Lung (tissue), 11 donors: ENCODE measurements at regions not wholly inside any gene's neighbourhood (a gene's known extent, or its start where the extent isn't known, plus 50 kb on each side); places are given as distances from the start of the nearest gene placed in this dataset.

Experiments used
- ATAC-seq: fragments of 200-7000 bp; cut with Tn5 transposase; one replicate; pipeline ENCODE4 v1.9.1; 2020; ENCODE audit warnings: moderate number of reproducible peaks; ENCODE audit not compliant: insufficient read depth, low FRiP score
- DNase-seq, 3 donors: peaks; one replicate each; pipeline ENCODE4 v3.0.0-alpha.2; 2013 to 2017
- H3K27ac ChIP-seq, 2 donors: one replicate each; pipeline ENCODE4 v1.5.1; 2013; ENCODE audit warnings: mild to moderate bottlenecking in 2 of 2, moderate library complexity in 2 of 2, control low read depth in 1 of 2, inconsistent platforms in 1 of 2, low read depth in 1 of 2, low read length in 1 of 2
- H3K27me3 ChIP-seq, 3 donors: one replicate each; pipeline ENCODE4 v1.5.1; 2013; ENCODE audit warnings: low read length in 2 of 3; ENCODE audit not compliant: control insufficient read depth in 3 of 3, insufficient read depth in 3 of 3
- H3K36me3 ChIP-seq, 4 donors: one replicate each; pipeline ENCODE4 v1.5.1; 2013; ENCODE audit warnings: low read length in 4 of 4, mild to moderate bottlenecking in 1 of 4, moderate library complexity in 1 of 4; ENCODE audit not compliant: control insufficient read depth in 4 of 4, insufficient read depth in 4 of 4
- H3K4me1 ChIP-seq, 5 donors: one replicate each; pipeline ENCODE4 v1.5.1; 2013; ENCODE audit warnings: low read length in 5 of 5, mild to moderate bottlenecking in 2 of 5, moderate library complexity in 1 of 5; ENCODE audit not compliant: control insufficient read depth in 5 of 5, insufficient read depth in 5 of 5
- H3K4me3 ChIP-seq: one replicate; pipeline ENCODE4 v1.5.1; 2013; ENCODE audit warnings: mild to moderate bottlenecking, control low read depth, moderate library complexity
- H3K9ac ChIP-seq, 2 donors: one replicate each; pipeline ENCODE4 v1.5.1; 2013; ENCODE audit warnings: low read length in 2 of 2, control low read depth in 1 of 2; ENCODE audit not compliant: insufficient read depth in 1 of 2
- H3K9me3 ChIP-seq, 4 donors: one replicate each; pipeline ENCODE4 v1.5.1; 2013; ENCODE audit warnings: low read length in 3 of 4, mild to moderate bottlenecking in 1 of 4, moderate library complexity in 1 of 4; ENCODE audit not compliant: control insufficient read depth in 4 of 4, insufficient read depth in 3 of 4
- CTCF ChIP-seq: IDR thresholded peaks from 2 replicates; pipeline ENCODE4 v1.5.1; 2012; ENCODE audit warnings: mild to moderate bottlenecking; ENCODE audit errors: control extremely low read depth, extremely low read depth
- WGBS, 2 donors: extraction: QIAGEN DNeasy Blood & Tissue Kit; methylation state at CpG; one replicate each; pipeline ENCODE4 v1.1.7; 2013; 5-methylcytosine and 5-hydroxymethylcytosine counted together
- donor health status: control.
- donor health status: control.
- donor health status: Bipolar disorder and iron deficiency.
- donor health status: healthy.
- donor health status: DM: yes; HTN: yes; CAD: no.

GRCh38 chr18:22673182-22673862 is 255.6 kb upstream of the CTAGE1 start:
- Histone ChIP-seq H3K36me3 (no peaks in the 10 kb centered on the region), H3K27ac (no peak overlapping the region), H3K4me1 (peaks cover 0 to 5% (median 2%) of the 10 kb centered on the region in 5 donors), H3K9me3 (peaks cover 0 to 4% (median 1%) of the 10 kb centered on the region in 4 donors), H3K9ac (no peak overlapping the region), H3K27me3 (no peaks in the 10 kb centered on the region), H3K4me3 (no peak overlapping the region)
- WGBS, 2 donors = 51 to 64% methylated on average over 3 of the region's 3 CpGs
- ATAC-seq (no peak), DNase-seq (no peak)
- no peak for TF ChIP-seq CTCF

GRCh38 chr18:22674272-22674671 is 256.6 kb upstream of the CTAGE1 start:
- 76 to 85% methylated on average over 3 of the region's 3 CpGs for WGBS, 2 donors

GRCh38 chr18:22675006-22675405 is 257.3 kb upstream of the CTAGE1 start:
- Histone ChIP-seq H3K9me3 (peaks cover 0 to 4% (median 1%) of the 10 kb centered on the region in 4 donors), H3K4me1 (peaks cover 0 to 5% (median 2%) of the 10 kb centered on the region in 5 donors), H3K4me3 (no peak overlapping the region), H3K27ac (no peak overlapping the region), H3K9ac (no peak overlapping the region), H3K27me3 (no peaks in the 10 kb centered on the region), H3K36me3 (no peaks in the 10 kb centered on the region)
- ATAC-seq = no peak
- TF ChIP-seq CTCF = no peak
- DNase-seq = no peak

More at GRCh38 chr18:22674272-22674671, 256.6 kb upstream of the CTAGE1 start:
- ATAC-seq (no peak), DNase-seq (no peak)
- no peak for TF ChIP-seq CTCF
- peaks cover 0 to 4% (median 1%) of the 10 kb centered on the region in 4 donors for H3K9me3 ChIP-seq
- no peaks in the 10 kb centered on the region for H3K36me3 ChIP-seq
- H3K27ac ChIP-seq = no peak overlapping the region
- peaks cover 0 to 5% (median 0%) of the 10 kb centered on the region in 5 donors for H3K4me1 ChIP-seq
- H3K9ac ChIP-seq = no peak overlapping the region
- no peak overlapping the region for H3K4me3 ChIP-seq
- H3K27me3 ChIP-seq = no peaks in the 10 kb centered on the region
